HepG2 (cell line): ENCODE measurements at regions not wholly inside any gene's neighbourhood (a gene's known extent, or its start where the extent isn't known, plus 50 kb on each side); places are given as distances from the start of the nearest gene placed in this dataset.

Experiments
- ATAC-seq: fragments of 200-7000 bp; cut with Tn5 transposase; 3 replicates; pipeline ENCODE4 v1.9.1; 2020; ENCODE audit warnings: mild to moderate bottlenecking, moderate library complexity
- BruUV-seq: library from RNA; stranded (reverse); fragments of 400-500 nt; replicated peaks from 2 replicates; lab custom pipeline; 2021; lab: Mats Ljungman, UMichigan
- CTCF ChIA-PET: fragments of 300-600 bp; formaldehyde crosslinking; extraction: SDS; loops from one replicate; lab custom pipeline; 2021; ENCODE audit warnings: low total read pairs, inconsistent platforms, low intra/inter-chr PET ratio; lab: Yijun Ruan, JAX
- POLR2A ChIA-PET: fragments of 350-600 bp; sonication (Branson Sonifier 250); formaldehyde crosslinking; loops from one replicate; lab custom pipeline; 2020; ENCODE audit warnings: antibody characterized with exemption, inconsistent platforms; lab: Yijun Ruan, JAX
- DNase-seq: peaks from one replicate; pipeline ENCODE4 v3.0.0-alpha.2; 2015; ENCODE audit warnings: low spot score
- FAIRE-seq: peaks from 3 replicates; lab custom pipeline; 2011; peaks lifted over from hg19 to GRCh38; lab: Jason Lieb, UNC
- H2AFZ ChIP-seq: one replicate; pipeline ENCODE4 v1.6.1; 2011; ENCODE audit warnings: low read length, inconsistent platforms
- H3K27ac ChIP-seq: fragments of 300-600 bp; 3 replicates; pipeline ENCODE4 v1.8.0; 2011; ENCODE audit warnings: mixed run types, mild to moderate bottlenecking, mixed read lengths, low read length, inconsistent platforms; ENCODE audit not compliant: insufficient read depth; ENCODE audit errors: extremely low read length
- H3K27me3 ChIP-seq, 2 experiments: fragments of 200-600 bp in 1 of 2; 2 replicates in 1 of 2; 3 replicates in 1 of 2; pipeline versions ENCODE4 v1.6.0 to v1.8.0; 2011; ENCODE audit warnings: low read length in 2 of 2, mild to moderate bottlenecking in 2 of 2, moderate library complexity in 2 of 2, inconsistent platforms in 1 of 2; ENCODE audit not compliant: insufficient read depth in 2 of 2, control insufficient read depth in 1 of 2
- H3K36me3 ChIP-seq, 2 experiments: fragments of 200-600 bp in 1 of 2; replicated peaks in 1 of 2; 2 replicates in 1 of 2; 3 replicates in 1 of 2; pipeline versions ENCODE4 v1.5.1 to v1.8.0; 2011; ENCODE audit warnings: low read length in 2 of 2, inconsistent platforms in 1 of 2; ENCODE audit not compliant: insufficient read depth in 2 of 2, control insufficient read depth in 1 of 2
- H3K4me1 ChIP-seq: 2 replicates; pipeline ENCODE4 v1.5.1; 2012; ENCODE audit warnings: low read length, inconsistent platforms; ENCODE audit not compliant: insufficient read depth
- H3K4me2 ChIP-seq: 2 replicates; pipeline ENCODE4 v1.6.0; 2011; ENCODE audit warnings: low read depth, low read length, inconsistent platforms
- H3K4me3 ChIP-seq, 3 experiments: fragments of 200-600 bp in 1 of 3; sonication (generic), shearing (Covaris generic) in 1 of 3; replicated peaks in 1 of 3; 2 replicates each; pipeline ENCODE4 v1.5.1; 2011 to 2016; ENCODE audit warnings: low read length in 3 of 3, inconsistent platforms in 2 of 3, low read depth in 2 of 3, mild to moderate bottlenecking in 2 of 3, control low read depth in 1 of 3, mixed read lengths in 1 of 3; ENCODE audit not compliant: insufficient read depth in 1 of 3
- H3K79me2 ChIP-seq: one replicate; pipeline ENCODE4 v1.6.1; 2011; ENCODE audit warnings: low read length, inconsistent platforms; ENCODE audit not compliant: insufficient read depth
- H3K9ac ChIP-seq: 2 replicates; pipeline ENCODE4 v1.6.0; 2011; ENCODE audit warnings: mild to moderate bottlenecking, low read depth, low read length, inconsistent platforms; ENCODE audit not compliant: insufficient read depth
- H3K9me3 ChIP-seq: 2 replicates; pipeline ENCODE4 v1.5.1; 2012; ENCODE audit warnings: mild to moderate bottlenecking, low read length
- H4K20me1 ChIP-seq: 2 replicates; pipeline ENCODE4 v1.6.0; 2011; ENCODE audit warnings: inconsistent platforms, mild to moderate bottlenecking, low read length, moderate library complexity; ENCODE audit not compliant: insufficient read depth
- ARNTL ChIP-seq: sonication (generic); formaldehyde crosslinking; IDR thresholded peaks from 2 replicates; pipeline ENCODE4 v1.4.0; 2020; ENCODE audit warnings: mild to moderate bottlenecking, missing genetic modification reagents
- DNMT1 ChIP-seq: sonication (generic); formaldehyde crosslinking; IDR thresholded peaks from 2 replicates; pipeline ENCODE4 v1.5.1; 2020; ENCODE audit warnings: mild to moderate bottlenecking, missing genetic modification reagents
- DR1 ChIP-seq: sonication (generic); formaldehyde crosslinking; IDR thresholded peaks from 2 replicates; pipeline ENCODE4 v1.8.0; 2021; ENCODE audit warnings: mild to moderate bottlenecking, missing genetic modification reagents, inconsistent platforms
- FOXK2 ChIP-seq: fragments of 450-650 bp; IDR thresholded peaks from 2 replicates; pipeline ENCODE4 v1.6.1; 2016
- MTERF4 ChIP-seq: sonication (generic); formaldehyde crosslinking; IDR thresholded peaks from 2 replicates; pipeline ENCODE4 v1.8.0; 2023; ENCODE audit warnings: mild to moderate bottlenecking, missing genetic modification reagents
- NCOA5 ChIP-seq: sonication (generic); formaldehyde crosslinking; IDR thresholded peaks from 2 replicates; pipeline ENCODE4 v1.4.0; 2020; ENCODE audit warnings: missing genetic modification reagents
- SIX1 ChIP-seq: sonication (generic); formaldehyde crosslinking; IDR thresholded peaks from 2 replicates; pipeline ENCODE4 v1.4.0; 2020; ENCODE audit warnings: missing genetic modification reagents, borderline replicate concordance
- USF2 ChIP-seq, 2 experiments: sonication (generic) in 1 of 2; formaldehyde crosslinking in 1 of 2; IDR thresholded peaks; 2 replicates each; pipeline versions ENCODE4 v1.5.1 to v1.6.1; 2011 to 2020; ENCODE audit warnings: borderline replicate concordance in 1 of 2, low read depth in 1 of 2, low read length in 1 of 2, mild to moderate bottlenecking in 1 of 2, missing genetic modification reagents in 1 of 2, moderate library complexity in 1 of 2
- XRCC5 ChIP-seq: fragments of 200-400 bp; formaldehyde crosslinking; optimal IDR thresholded peaks from 2 replicates; pipeline ENCODE3; 2017; ENCODE audit warnings: mild to moderate bottlenecking, low read length
- ZNF180 ChIP-seq: sonication (generic); formaldehyde crosslinking; IDR thresholded peaks from 2 replicates; pipeline ENCODE4 v1.4.0; 2020; ENCODE audit warnings: low read depth, missing genetic modification reagents, borderline replicate concordance
- ZNF230 ChIP-seq: sonication (generic); formaldehyde crosslinking; IDR thresholded peaks from 2 replicates; pipeline ENCODE4 v1.4.0; 2020; ENCODE audit warnings: mild to moderate bottlenecking, missing genetic modification reagents
- ZNF331 ChIP-seq: sonication (generic); formaldehyde crosslinking; IDR thresholded peaks from 2 replicates; pipeline ENCODE4 v1.4.0; 2020; ENCODE audit warnings: missing genetic modification reagents
- ZNF337 ChIP-seq: sonication (generic); formaldehyde crosslinking; IDR thresholded peaks from 2 replicates; pipeline ENCODE4 v1.5.1; 2020; ENCODE audit warnings: missing genetic modification reagents, low read depth, mild to moderate bottlenecking, borderline replicate concordance
- ZNF414 ChIP-seq: sonication (generic); formaldehyde crosslinking; IDR thresholded peaks from 2 replicates; pipeline ENCODE4 v1.5.0; 2020; ENCODE audit warnings: missing genetic modification reagents
- ZNF570 ChIP-seq: sonication (generic); formaldehyde crosslinking; IDR thresholded peaks from 2 replicates; pipeline ENCODE4 v1.4.0; 2020; ENCODE audit warnings: mild to moderate bottlenecking, missing genetic modification reagents, borderline replicate concordance
- ZNF883 ChIP-seq: sonication (generic); formaldehyde crosslinking; IDR thresholded peaks from 2 replicates; pipeline ENCODE4 v1.5.1; 2020; ENCODE audit warnings: mild to moderate bottlenecking, missing genetic modification reagents; ENCODE audit errors: not compliant biosample characterization
- WGBS: methylation state at CpG from one replicate; pipeline ENCODE4 v1.1.6; 2017; ENCODE audit warnings: low lambda C conversion rate; 5-methylcytosine and 5-hydroxymethylcytosine counted together
- in situ Hi-C: cut with HindIII; loops from 2 replicates; pipeline ENCODE4 v1.10.0; 2017; ENCODE audit warnings: low pct_unique_long_range_greater_than_20kb; ENCODE audit not compliant: extremely low pct_ligation_motif_present
- intact Hi-C: fragments of 100-400 bp; cut with micrococcal nuclease; formaldehyde crosslinking; loops from one replicate; pipeline ENCODE4 v1.10.0; 2022; ENCODE audit not compliant: unreplicated experiment

GRCh38 chr4:99712099-99712498 is 54.5 kb upstream of the C4orf54 start (continued):
- TF ChIP-seq MTERF4, result no peak
- TF ChIP-seq, all 625 proteins: peak for 0

- in situ Hi-C loops, result no loop called here
- no peaks in the 10 kb centered on the region for H3K36me3 ChIP-seq
- FAIRE-seq (no peak), ATAC-seq (no peak), DNase-seq (no peak)
- no peak overlapping the region for H3K27ac ChIP-seq
- no peak overlapping the region for H3K4me2 ChIP-seq
- no peaks in the 10 kb centered on the region for H4K20me1 ChIP-seq
- H3K9me3 ChIP-seq, result no peaks in the 10 kb centered on the region
- no peaks in the 10 kb centered on the region for H3K4me1 ChIP-seq
- H2AFZ ChIP-seq, result no peak overlapping the region
- intact Hi-C loops, result no loop called here
- 5% methylated on average over 2 of the region's 2 CpGs for WGBS
- H3K9ac ChIP-seq, result no peak overlapping the region
- TF ChIP-seq ZNF230 (CRISPR knock-in tag) (no peak), DR1 (CRISPR knock-in tag) (no peak), ZNF414 (CRISPR knock-in tag) (no peak), ZNF337 (no peak), ZNF180 (CRISPR knock-in tag) (no peak), NCOA5 (no peak), ZNF331 (CRISPR knock-in tag) (no peak), USF2 (IDR thresholded peaks at IDR 0.05; ENCODE audit: low read depth, low read length) (no peak), USF2 (CRISPR knock-in tag; IDR thresholded peaks at IDR 0.05; ENCODE audit: borderline replicate concordance) (no peak), DNMT1 (no peak), ZNF883 (CRISPR knock-in tag) (no peak), SIX1 (no peak), FOXK2 (no peak), XRCC5 (no peak), ZNF570 (CRISPR knock-in tag) (no peak), ARNTL (CRISPR knock-in tag) (no peak)
- peaks cover 0 to 4% of the 10 kb centered on the region in 2 experiments; a peak in 1 of 5 replicates for H3K27me3 ChIP-seq
- H3K4me3 ChIP-seq, result no peak overlapping the region
- POLR2A ChIA-PET, result no interaction called here
- H3K79me2 ChIP-seq, result no peaks in the 10 kb centered on the region
- CTCF ChIA-PET, result no interaction called here
- no TSS peak for BruUV-seq
Measured at GRCh38 chr4:99711657-99712056, 54.0 kb upstream of the C4orf54 start.
